Parathyroid adenoma (tissue), 2 donors: ENCODE measurements at regions not wholly inside any gene's neighbourhood (a gene's known extent, or its start where the extent isn't known, plus 50 kb on each side); places are given as distances from the start of the nearest gene placed in this dataset.
A peak's percentile ranks its signal among the peaks of the same experiment; 100 is the strongest.

Experiments
- H2AFZ ChIP-seq: fragments of 300-600 bp; sonication (generic); one replicate; pipeline ENCODE4 v1.7.0; 2017; ENCODE audit warnings: antibody characterized with exemption, mild to moderate bottlenecking
- H3K27ac ChIP-seq: fragments of 300-600 bp; sonication (generic); one replicate; pipeline ENCODE4 v1.7.0; 2017
- H3K27me3 ChIP-seq: fragments of 300-600 bp; sonication (generic); one replicate; pipeline ENCODE4 v1.7.0; 2017; ENCODE audit warnings: low read length; ENCODE audit not compliant: control insufficient read depth, insufficient read depth
- H3K36me3 ChIP-seq: fragments of 300-600 bp; sonication (generic); one replicate; pipeline ENCODE4 v1.7.0; 2017; ENCODE audit warnings: low read length; ENCODE audit not compliant: control insufficient read depth, insufficient read depth
- H3K4me1 ChIP-seq: fragments of 300-600 bp; sonication (generic); one replicate; pipeline ENCODE4 v1.7.0; 2017; ENCODE audit warnings: control low read depth
- H3K4me2 ChIP-seq: fragments of 300-600 bp; sonication (generic); one replicate; pipeline ENCODE4 v1.7.0; 2017; ENCODE audit warnings: low read length
- H3K4me3 ChIP-seq: fragments of 300-600 bp; sonication (generic); one replicate; pipeline ENCODE4 v1.7.0; 2017; ENCODE audit warnings: low read depth, low read length
- H3K79me2 ChIP-seq: fragments of 300-600 bp; sonication (generic); one replicate; pipeline ENCODE4 v1.7.0; 2017; ENCODE audit warnings: control low read depth
- H3K9ac ChIP-seq: fragments of 300-600 bp; sonication (generic); one replicate; pipeline ENCODE4 v1.7.0; 2017; ENCODE audit warnings: mild to moderate bottlenecking
- H3K9me3 ChIP-seq: fragments of 300-600 bp; sonication (generic); one replicate; pipeline ENCODE4 v1.7.0; 2017; ENCODE audit warnings: low read length; ENCODE audit not compliant: control insufficient read depth
- CTCF ChIP-seq: fragments of 300-600 bp; sonication (generic); IDR thresholded peaks from one replicate; pipeline ENCODE4 v1.7.0; 2017; ENCODE audit warnings: antibody characterized with exemption, mild to moderate bottlenecking
- donor health status: primary hyperparathyroidism.

DNA sequence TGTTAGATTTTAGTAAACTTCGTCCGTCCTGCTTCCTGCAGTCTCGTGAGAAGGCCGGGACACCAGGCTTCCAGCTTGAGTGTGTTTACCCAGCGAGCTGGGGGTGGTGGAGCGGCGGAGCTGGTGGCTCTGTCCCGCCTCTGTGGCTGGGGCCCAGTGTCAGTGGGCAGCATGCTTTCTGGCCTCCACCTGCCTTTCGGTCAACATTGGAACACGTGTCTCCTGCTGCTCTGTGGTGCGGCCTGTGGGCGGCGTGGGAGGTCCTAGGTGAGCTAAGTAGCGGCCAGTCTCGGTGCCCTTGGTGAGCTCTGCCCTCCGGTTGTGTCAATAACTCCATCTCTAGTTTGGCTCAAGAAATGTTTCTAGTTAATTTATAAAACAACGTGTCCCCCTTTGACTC, 125.9 kb downstream of the GADD45G start:
- H3K79me2 ChIP-seq: no peaks in the 10 kb centered on the region
- H3K4me3 ChIP-seq: no peak overlapping the region
- peak overlapping the region; percentile 83 for H3K27ac ChIP-seq
- H3K9me3 ChIP-seq: no peaks in the 10 kb centered on the region
- H3K27me3 ChIP-seq: no peaks in the 10 kb centered on the region
- H3K4me1 ChIP-seq: peaks cover 15% of the 10 kb centered on the region
- TF ChIP-seq CTCF: no peak
- no peak overlapping the region for H3K9ac ChIP-seq
- no peaks in the 10 kb centered on the region for H3K36me3 ChIP-seq
- no peak overlapping the region for H2AFZ ChIP-seq
- no peak overlapping the region for H3K4me2 ChIP-seq

- H3K9me3 ChIP-seq: no peaks in the 10 kb centered on the region
- peak overlapping the region; percentile 83 for H3K27ac ChIP-seq
- peak overlapping the region; percentile 3 for H2AFZ ChIP-seq
- no peak overlapping the region for H3K9ac ChIP-seq
- H3K4me1 ChIP-seq: peaks cover 15% of the 10 kb centered on the region
- no peaks in the 10 kb centered on the region for H3K79me2 ChIP-seq
- no peaks in the 10 kb centered on the region for H3K36me3 ChIP-seq
- H3K4me3 ChIP-seq: peak overlapping the region; percentile 18
- no peak for TF ChIP-seq CTCF
- peak overlapping the region; percentile 64 for H3K4me2 ChIP-seq
- H3K27me3 ChIP-seq: no peaks in the 10 kb centered on the region
Measured at GRCh38 chr9:89731262-89732182, 126.7 kb downstream of the GADD45G start.

DNA sequence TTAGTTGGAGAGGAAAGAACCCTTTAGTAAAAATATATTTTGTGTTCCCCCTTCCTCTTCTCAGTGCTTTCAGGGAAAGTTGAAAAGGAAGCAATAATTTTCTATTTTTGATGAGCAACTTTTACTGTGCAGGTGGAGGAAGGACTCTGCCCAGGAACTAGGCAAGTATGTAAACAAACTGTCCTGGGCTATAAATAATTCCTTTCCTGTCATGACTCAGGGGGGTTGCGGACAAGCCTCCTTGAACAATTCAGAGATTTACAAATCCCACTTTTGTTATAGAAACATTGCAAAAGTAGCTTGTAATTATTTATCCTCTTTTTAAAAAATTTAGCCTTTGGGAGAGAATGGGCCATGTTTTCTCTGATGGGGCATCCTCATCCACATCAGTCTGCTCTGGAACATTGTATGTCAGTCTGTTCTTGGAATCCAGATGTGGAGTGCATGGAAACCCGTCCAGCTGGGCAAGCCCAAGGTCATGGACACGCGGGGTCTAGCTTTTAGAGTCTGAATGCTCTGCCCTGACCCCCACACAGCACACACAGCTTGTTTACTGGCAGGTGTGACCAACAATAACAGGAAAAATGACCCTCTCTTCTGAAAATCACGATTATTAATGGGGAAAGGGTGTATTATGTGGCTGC, 127.6 kb downstream of the GADD45G start:
- Histone ChIP-seq H3K4me3 (peak overlapping the region; percentile 8), H3K27me3 (no peaks in the 10 kb centered on the region), H3K9ac (no peak overlapping the region), H3K9me3 (no peaks in the 10 kb centered on the region), H3K27ac (peak overlapping the region; percentile 83), H2AFZ (no peak overlapping the region), H3K4me2 (peak overlapping the region; percentile 64), H3K79me2 (no peaks in the 10 kb centered on the region), H3K4me1 (peaks cover 17% of the 10 kb centered on the region), H3K36me3 (no peaks in the 10 kb centered on the region)
- no peak for TF ChIP-seq CTCF

GRCh38 chr9:89732939-89733324, 128.1 kb downstream of the GADD45G start:
- H3K4me1 ChIP-seq: peaks cover 20% of the 10 kb centered on the region
- peak overlapping the region; percentile 64 for H3K4me2 ChIP-seq
- H3K27ac ChIP-seq: peak overlapping the region; percentile 83
- no peak overlapping the region for H3K9ac ChIP-seq
- H3K4me3 ChIP-seq: no peak overlapping the region
- H3K36me3 ChIP-seq: no peaks in the 10 kb centered on the region
- no peaks in the 10 kb centered on the region for H3K9me3 ChIP-seq
- no peaks in the 10 kb centered on the region for H3K79me2 ChIP-seq
- H3K27me3 ChIP-seq: no peaks in the 10 kb centered on the region
- TF ChIP-seq CTCF: no peak
- no peak overlapping the region for H2AFZ ChIP-seq
